ENCODE measurements at regions not wholly inside any gene's neighbourhood (a gene's known extent, or its start where the extent isn't known, plus 50 kb on each side); places are given as distances from the start of the nearest gene placed in this dataset.

DNA sequence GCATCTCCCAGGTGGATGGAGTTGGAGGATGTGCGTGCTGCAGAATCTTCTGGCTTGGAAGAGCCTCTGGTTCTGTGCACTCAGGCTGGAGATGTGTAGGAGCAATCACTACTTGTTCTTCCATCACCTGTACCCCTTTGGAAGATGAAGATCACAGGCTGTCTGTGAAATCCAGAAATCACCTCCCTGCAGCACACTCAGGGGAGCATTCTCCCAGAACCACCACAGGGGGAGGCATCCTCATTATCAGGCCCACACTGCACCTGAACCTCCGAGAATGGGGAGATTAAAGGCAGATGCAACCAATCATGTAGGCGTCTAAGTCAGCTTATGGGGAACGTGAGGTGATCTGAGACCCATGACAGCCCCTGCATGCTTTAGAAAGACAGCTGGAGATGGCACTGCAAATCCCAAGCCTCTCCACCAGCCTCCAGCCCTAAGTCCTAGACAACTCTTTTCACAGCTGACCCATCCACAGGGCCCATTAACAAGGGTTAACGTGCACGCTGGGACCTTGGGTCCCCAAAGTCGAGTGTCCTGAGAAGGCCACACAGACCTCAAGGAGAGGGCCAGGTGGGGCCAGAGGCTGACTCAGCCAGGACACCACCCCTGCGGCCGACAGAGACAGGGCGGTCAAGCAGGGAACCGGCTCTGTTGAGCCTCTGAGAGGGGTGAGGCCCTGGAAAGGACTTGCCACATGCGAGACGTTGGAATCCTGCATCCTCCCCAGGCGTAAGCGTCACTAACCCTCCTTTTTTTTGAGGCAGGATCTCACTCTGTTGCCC is 314.9 kb downstream of the EIPR1 start:
- DNase-seq (ENCODE audit: low read depth): no peak

- no peak for DNase-seq (ENCODE audit: low read depth)
Measured at GRCh38 chr2:3060049-3060448, 317.6 kb downstream of the EIPR1 start.

DNA sequence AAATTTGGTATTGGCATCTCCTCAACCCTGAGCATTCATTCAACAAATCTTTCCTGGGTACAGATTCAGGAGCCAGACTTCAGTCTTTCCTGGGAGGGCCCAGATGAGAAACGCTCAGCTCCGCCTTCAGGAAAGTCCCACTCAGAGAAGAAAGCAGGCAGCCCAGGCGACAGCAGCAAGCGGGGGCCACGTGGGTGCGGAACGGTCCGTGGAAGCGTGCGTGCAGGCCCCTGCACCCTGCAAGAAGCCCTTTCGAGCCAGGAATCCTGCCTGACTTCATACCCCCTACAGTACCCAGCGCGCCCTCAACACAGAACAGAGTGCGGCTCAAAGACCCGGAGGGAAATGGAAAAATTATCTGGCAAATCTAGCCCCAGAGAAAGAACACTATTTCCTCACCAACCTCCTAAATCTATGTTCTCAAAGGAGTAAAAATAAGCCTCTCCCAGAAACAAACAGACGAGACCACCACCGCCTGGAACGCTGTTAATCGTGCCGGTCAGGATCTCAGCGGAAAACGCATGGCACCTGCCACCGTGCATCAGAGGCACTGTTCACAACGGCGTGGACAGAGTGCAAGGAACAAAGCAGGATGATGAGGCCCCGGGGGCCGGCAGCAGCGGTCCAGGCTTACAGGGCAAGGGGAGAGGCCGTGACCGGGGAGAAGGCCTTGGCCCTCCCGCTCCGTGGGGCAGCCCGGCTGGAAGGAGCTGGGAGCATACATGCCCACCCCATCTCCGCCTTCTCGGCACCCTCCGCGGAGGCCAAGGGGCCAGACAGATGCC is 318.3 kb downstream of the EIPR1 start:
- DNase-seq (ENCODE audit: low read depth): no peak

DNA sequence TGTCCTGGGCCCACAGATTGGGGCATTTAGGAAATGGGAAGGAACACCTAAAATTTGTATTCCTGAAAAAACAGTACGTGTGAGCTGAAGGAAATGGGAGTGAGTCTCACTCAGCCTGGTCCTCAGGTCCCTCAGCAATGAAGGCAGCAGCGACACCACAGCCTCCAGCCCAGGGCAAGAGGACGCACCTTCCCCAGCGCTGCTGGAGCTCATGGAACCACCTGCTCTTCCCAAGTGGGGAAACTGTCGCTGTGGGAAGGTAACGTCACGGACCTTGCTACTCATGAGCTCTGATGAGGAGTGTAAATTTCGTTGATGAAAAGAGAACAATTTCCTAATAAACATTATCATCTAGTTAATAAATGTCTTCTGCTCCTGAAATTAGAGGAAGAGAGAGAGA is 323.6 kb downstream of the EIPR1 start:
- DNase-seq (ENCODE audit: low read depth): no peak

- DNase-seq (ENCODE audit: low read depth): no peak
Measured at GRCh38 chr2:3051266-3051665, 326.4 kb downstream of the EIPR1 start.

DNA sequence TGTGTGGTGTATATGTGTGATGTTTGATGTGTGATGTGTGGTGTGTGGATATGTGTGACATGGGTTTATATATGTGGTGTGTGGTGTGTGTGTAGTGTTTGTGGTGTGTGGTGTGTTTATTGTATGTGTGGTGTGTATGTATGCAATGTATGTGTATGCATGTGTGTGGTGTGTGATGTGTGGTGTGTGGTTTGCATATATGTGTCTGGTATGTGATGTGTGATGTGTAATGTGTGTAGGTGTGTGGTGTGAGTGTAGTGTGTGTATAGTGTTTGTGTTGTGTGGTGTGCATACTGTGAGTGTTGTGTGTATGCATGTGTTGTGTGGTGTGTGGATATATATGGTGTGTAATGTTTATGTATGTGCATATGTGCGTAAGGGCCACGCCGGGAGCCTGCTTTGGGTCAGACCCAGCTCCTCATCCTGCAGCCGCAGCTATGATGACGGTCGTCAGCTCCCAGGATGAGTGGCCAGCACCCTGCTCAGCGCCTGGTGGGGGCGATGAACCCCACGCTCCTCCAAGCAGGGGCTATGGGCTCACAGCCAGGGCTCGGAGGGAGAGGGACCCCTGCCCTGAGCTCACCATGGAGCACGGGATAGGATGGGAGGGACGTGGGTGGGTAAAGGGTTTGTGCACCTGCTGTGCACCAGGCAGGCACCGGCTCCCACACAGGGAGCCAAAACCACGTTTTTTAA is 331.3 kb downstream of the EIPR1 start:
- no peak for DNase-seq (ENCODE audit: low read depth)

GRCh38 chr2:3045318-3045921 is 332.2 kb downstream of the EIPR1 start:
- no peak for DNase-seq (ENCODE audit: low read depth)

GRCh38 chr2:3044587-3045317 is 332.9 kb downstream of the EIPR1 start:
- no peak for DNase-seq (ENCODE audit: low read depth)

DNA sequence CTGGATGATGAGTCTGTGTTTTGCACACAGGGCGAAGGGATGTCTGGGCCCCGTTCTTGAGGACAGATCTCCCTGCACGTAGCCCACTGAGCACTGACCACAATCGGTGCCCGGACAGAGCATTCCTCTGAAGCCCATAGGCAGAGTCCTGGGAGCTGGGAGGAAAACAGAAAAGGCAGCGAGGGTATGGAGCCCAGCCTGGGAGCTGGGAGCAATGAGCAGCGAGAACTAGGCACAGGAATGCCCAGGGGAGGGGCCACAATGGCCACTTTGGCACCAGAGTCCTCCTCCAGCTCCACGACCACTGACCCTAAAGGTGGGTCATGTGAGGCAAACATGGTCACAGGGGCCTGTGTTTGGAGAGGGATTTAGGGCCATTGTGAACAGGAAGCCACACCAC is 333.9 kb downstream of the EIPR1 start:
- no peak for DNase-seq (ENCODE audit: low read depth)

- DNase-seq (ENCODE audit: low read depth): no peak
Measured at GRCh38 chr2:3042601-3043585, 334.7 kb downstream of the EIPR1 start.

GRCh38 chr2:3041841-3042600 is 335.6 kb downstream of the EIPR1 start:
- no peak for DNase-seq (ENCODE audit: low read depth)

GRCh38 chr2:3041246-3041645 is 336.4 kb downstream of the EIPR1 start:
- no peak for DNase-seq (ENCODE audit: low read depth)

DNA sequence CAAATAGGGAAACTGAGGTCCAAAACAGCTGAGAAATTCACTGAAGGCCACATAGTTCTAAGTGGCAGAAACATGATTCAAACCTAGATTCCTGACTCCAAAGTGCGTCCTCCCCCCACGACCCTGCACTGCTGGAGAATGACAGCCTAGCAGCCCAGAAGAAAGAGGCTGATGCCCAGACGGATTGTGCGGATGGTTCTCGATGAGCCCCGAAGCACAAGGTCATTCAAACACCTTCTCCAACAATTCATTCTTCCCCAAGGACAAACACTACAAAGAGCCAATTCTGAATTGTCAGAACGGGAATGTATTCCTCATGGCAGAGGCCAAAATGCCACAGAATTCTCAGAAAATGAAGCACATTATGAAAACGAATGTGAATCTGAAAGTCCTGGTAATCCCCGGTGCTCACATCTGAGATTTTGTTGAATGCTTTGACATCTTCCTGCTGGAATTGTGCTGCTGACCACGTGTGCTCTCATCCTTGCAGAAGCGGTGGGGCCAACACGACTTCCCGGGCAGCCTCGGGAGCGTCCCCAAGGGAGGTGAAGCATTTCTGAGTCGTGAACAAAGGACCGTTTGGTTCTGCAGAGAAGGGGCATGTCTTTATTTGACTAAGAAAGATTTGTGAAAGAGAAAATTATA is 337.0 kb downstream of the EIPR1 start:
- no peak for DNase-seq (ENCODE audit: low read depth)

DNA sequence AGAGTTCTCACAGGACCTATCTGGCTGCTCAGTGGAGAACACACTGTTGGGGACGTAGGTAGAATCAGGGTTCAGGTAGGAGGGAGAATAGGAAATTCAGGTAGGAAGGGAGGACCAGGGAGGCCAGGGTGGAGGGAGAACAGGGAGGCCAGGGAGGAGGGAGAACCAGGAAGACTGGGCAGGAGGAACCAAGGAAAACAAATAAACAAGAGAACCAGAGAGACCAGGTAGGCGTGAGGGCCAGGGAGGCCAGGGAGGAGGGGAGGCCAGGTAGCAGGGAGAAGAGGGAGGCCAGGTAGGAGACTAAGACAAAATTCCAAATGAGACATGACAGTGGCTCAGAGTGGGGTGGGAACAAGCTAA is 337.6 kb downstream of the EIPR1 start:
- no peak for DNase-seq (ENCODE audit: low read depth)

DNA sequence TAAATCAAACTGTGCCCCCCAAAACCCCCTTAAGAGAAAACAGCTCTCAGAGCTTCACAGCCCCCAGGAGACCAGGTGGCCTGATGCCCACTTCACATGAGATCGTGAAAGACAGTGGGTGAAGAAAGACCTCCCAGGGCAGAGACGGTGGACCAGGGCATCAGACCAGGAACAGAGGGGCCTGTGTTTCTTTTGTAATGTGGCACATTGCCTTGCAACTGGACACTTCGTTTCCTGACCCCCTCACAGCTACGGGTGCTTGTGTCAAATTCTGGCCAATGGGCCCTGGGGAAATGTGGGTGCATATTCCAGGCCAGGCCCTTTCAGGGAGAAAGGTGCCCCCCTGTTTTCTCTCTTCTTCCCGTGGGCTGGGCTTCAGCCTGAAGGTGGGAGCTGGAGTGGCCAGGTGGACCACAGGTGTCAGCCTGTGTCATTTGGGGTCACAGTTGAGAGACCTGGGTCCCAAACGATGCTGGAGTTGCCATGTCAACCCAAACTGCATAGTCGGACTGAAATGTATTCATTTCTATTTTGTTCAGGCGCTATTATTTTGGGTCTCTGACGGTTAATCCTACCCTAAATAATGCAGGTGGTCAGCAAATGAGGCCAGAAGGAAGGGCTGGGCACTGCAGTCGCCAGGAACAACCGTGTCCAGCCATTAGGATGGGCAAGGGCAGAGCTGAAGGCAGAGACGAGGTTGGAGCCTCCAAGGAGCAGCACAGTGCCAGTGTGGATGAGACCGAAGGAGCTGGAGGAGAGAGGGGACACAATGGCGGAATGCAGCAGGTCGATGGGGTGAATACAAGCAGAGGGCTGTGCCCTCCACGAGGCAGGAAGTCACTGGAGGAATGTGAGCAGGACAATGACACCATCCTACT is 338.2 kb downstream of the EIPR1 start:
- DNase-seq (ENCODE audit: low read depth): no peak

DNA sequence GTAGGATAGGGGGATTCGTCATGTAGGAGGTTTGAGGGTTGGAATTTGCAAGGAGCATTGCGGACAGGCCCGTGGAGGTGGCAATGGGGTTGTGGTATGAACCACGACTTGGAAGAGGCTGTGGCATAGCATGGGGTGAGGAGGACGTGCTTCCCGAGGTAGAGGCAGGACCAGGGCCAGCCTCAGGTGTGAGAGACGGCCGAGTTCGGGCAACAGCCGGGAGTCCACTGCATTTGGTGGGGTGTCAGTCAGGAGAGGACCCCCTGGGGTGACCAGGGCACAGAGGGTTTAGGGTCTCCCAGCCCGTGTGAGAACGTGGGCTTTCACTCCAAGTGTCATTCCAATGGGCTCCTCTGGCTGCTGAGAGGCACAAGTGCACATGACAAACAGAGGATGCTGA is 339.0 kb downstream of the EIPR1 start:
- DNase-seq (ENCODE audit: low read depth): no peak

DNA sequence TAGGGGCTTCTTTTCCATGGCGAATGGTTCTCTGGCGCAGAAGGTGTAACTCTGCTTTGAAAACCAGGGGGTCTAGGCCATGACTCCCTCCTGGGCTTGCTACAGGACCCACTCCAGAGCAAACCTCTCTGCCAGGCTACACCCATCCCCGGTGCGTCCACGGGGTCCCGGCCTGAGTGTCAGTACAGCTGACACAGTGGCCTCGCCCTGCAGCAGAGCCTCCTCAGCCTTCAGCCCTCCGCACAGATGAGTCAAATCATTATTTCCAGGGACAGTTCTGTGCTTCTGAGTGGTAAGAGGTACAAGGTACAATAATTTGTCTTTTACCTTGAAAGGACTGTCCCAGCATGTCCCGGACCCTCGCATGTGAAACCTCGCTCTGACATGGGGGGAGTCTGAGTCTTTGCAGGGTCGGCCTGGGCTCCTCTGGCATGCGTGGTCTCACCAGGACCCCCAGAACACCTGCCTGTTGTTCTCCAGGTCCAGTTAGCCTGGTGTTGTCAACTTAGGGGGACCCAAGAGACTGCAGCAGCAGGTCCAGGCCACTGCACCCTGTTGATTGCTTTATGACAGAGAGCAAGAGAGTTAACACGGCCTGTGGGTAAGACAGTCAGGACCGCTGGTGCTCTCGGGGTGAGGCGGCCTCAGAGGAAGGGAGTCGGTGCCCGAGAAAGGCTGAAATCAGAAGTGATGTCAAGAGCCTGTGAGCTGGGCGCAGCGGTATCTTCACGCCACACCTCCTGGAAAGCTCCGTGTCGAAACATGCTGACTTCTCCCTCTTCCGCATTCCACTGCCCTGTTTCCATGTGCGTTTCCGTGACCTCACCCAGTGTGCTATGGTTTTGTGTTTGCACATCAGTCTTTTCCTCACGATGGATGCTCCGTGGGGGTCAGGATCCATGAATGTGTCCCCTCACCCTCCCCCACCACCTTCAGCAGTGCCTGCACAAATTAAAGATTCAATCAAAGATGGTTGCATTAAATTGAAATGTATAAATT is 340.1 kb downstream of the EIPR1 start:
- no peak for DNase-seq (ENCODE audit: low read depth)
